ENCODE measurements at regions not wholly inside any gene's neighbourhood (a gene's known extent, or its start where the extent isn't known, plus 50 kb on each side); places are given as distances from the start of the nearest gene placed in this dataset.
"Not testable (repeated sequence)": the region's sequence is repeated elsewhere in the genome, so short reads cannot be mapped to it uniquely, and the experiment has no call there.

DNA sequence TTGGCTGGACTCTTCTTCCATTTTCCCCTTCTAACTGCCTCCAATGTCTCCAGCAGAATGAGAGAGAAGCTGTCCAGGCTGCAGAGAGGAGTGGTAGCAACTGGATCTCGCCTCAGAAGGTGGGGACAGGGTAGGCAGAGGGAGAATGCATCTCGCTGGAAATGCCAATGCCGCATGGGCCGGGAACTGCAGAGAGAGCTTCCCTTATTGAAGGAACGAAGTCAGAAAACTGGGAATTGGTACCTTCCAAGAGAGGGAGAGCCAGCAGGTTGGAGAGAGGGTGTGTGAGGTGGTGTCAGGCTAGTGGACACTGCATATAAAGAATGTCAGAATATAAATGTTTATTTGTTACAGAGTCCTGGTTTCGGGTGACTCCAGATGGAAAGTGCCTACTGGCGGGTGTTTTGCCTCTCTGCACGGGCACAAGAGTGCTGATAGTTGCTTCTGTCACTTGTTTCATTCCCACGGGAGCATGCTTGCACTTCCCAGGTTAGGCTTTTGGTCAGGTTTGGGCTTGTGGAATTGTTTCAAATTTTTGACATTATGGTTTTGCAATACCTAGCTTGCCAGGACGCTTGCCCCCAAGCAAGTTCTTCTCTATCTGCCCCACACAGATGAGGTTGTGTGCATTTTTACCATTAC, 156.8 kb upstream of the STS start:
- FAIRE-seq, result no peak
- no peak for DNase-seq (ENCODE audit: insufficient read length, low spot score)
- TF ChIP-seq SPI1 (IDR thresholded peaks at IDR 0.05; ENCODE audit: low read depth, low read length) (no peak), TAF1 (IDR thresholded peaks at IDR 0.05; ENCODE audit: low read depth, low read length) (no peak), PAX5 (IDR thresholded peaks at IDR 0.05; ENCODE audit: insufficient read depth, low read length, severe bottlenecking) (no peak), POLR2AphosphoS5 (IDR thresholded peaks at IDR 0.05; ENCODE audit: low read depth, low read length) (no peak), POLR2A (IDR thresholded peaks at IDR 0.05; ENCODE audit: low read depth, low read length) (no peak), POU2F2 (IDR thresholded peaks at IDR 0.05; ENCODE audit: low read depth, low read length) (no peak)

GRCh38 chrX:6989858-6990257, 157.7 kb upstream of the STS start:
- TF ChIP-seq TAF1 (IDR thresholded peaks at IDR 0.05; ENCODE audit: low read depth, low read length) (no peak), SPI1 (IDR thresholded peaks at IDR 0.05; ENCODE audit: low read depth, low read length) (no peak), POU2F2 (IDR thresholded peaks at IDR 0.05; ENCODE audit: low read depth, low read length) (no peak), POLR2A (IDR thresholded peaks at IDR 0.05; ENCODE audit: low read depth, low read length) (no peak)
- DNase-seq (ENCODE audit: insufficient read length, low spot score) (no peak), FAIRE-seq (no peak)

- not testable (repeated sequence) for FAIRE-seq; DNase-seq (ENCODE audit: insufficient read length, low spot score)
Observed at GRCh38 chrX:6988694-6989093, 158.8 kb upstream of the STS start.

DNA sequence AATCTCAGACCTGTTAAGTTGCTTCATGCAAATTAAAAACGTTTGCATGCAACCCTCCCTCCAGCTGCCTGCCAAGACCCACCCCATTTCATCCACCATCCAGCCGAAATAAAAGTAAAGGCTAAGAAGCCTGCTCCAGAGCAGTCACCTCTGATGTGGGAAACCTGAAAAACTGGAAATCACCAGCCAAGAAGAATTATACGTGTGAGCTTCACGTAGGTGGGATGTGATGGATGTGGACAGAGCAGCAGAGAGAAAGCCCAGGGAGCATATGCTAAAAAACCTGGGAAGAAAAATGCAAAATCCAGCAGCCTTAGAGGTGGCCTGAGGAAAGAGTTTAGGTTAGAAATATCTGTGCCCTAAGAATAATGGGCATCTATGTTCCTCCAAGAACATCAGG, 160.6 kb upstream of the STS start:
- FAIRE-seq, result no peak
- DNase-seq (ENCODE audit: insufficient read length, low spot score), result no peak
- TF ChIP-seq PAX5 (IDR thresholded peaks at IDR 0.05; ENCODE audit: insufficient read depth, low read length, severe bottlenecking) (no peak), SPI1 (IDR thresholded peaks at IDR 0.05; ENCODE audit: low read depth, low read length) (no peak), POU2F2 (IDR thresholded peaks at IDR 0.05; ENCODE audit: low read depth, low read length) (no peak), TAF1 (IDR thresholded peaks at IDR 0.05; ENCODE audit: low read depth, low read length) (no peak), POLR2AphosphoS5 (IDR thresholded peaks at IDR 0.05; ENCODE audit: low read depth, low read length) (no peak), POLR2A (IDR thresholded peaks at IDR 0.05; ENCODE audit: low read depth, low read length) (no peak)

DNA sequence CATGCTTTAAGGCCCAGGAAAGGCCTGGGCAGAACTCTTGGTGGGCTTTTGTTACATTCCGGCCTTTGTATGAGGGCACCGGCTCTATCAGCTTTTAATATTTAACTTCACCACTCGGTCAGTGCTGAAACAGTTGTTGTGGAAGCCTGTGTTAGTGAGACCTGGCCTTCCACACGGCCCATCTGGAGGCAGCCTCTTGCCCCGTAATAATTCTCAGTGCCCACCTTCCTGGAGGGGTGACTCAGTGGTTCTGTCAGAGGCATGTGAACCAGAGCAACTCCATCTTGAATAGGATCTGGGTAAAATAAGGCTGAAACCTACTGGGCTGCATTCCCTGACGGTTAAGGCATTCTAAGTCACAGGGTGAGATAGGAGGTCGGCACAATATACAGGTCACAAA, 162.0 kb upstream of the STS start:
- DNase-seq (ENCODE audit: insufficient read length, low spot score), result no peak
- TF ChIP-seq SPI1 (IDR thresholded peaks at IDR 0.05; ENCODE audit: low read depth, low read length), result no peak
- no peak for TF ChIP-seq PAX5 (IDR thresholded peaks at IDR 0.05; ENCODE audit: insufficient read depth, low read length, severe bottlenecking)
- no peak for TF ChIP-seq POLR2AphosphoS5 (IDR thresholded peaks at IDR 0.05; ENCODE audit: low read depth, low read length)
- no peak for TF ChIP-seq POLR2A (IDR thresholded peaks at IDR 0.05; ENCODE audit: low read depth, low read length)
- no peak for TF ChIP-seq TAF1 (IDR thresholded peaks at IDR 0.05; ENCODE audit: low read depth, low read length)
- TF ChIP-seq POU2F2 (IDR thresholded peaks at IDR 0.05; ENCODE audit: low read depth, low read length), result no peak
- no peak for FAIRE-seq

DNA sequence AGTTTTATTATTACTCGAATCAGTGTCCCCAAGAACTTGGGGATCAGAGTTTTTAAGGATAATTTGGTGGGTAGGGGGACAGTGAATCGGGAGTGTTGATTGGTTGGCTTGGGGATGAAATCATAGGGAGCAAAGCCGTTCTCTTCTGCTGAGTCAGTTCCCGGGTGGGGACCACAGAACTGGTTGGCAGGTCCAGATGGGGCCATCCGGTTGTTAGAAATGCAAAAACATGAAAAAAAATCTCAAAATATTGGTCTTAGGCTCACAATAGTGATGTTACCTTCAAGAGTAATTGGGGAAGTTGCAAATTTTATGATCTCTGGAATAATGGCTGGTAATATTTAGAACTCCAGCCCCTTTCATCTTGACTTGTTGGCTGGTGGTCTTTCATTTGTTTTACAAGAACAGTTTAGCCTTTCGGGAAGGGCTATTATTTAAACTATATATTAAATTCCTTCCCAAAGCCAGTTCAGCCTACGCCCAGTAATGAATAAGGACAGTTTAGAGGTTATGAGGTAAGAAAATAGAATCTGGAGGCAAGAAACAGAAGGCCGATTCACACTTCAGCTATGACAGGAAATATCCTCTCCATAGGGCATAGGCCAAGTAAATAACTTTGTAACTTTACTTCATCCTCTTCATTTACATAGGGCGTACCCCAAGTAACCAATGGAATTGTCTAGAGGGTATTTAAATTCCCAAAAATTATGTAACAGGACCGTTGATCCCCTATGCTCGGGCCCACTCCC, 164.1 kb upstream of the STS start:
- FAIRE-seq (no peak), DNase-seq (ENCODE audit: insufficient read length, low spot score) (no peak)
- TF ChIP-seq PAX5 (IDR thresholded peaks at IDR 0.05; ENCODE audit: insufficient read depth, low read length, severe bottlenecking), result no peak
- TF ChIP-seq POU2F2 (IDR thresholded peaks at IDR 0.05; ENCODE audit: low read depth, low read length), result no peak
- no peak for TF ChIP-seq POLR2AphosphoS5 (IDR thresholded peaks at IDR 0.05; ENCODE audit: low read depth, low read length)
- no peak for TF ChIP-seq POLR2A (IDR thresholded peaks at IDR 0.05; ENCODE audit: low read depth, low read length)
- TF ChIP-seq SPI1 (IDR thresholded peaks at IDR 0.05; ENCODE audit: low read depth, low read length), result no peak
- no peak for TF ChIP-seq TAF1 (IDR thresholded peaks at IDR 0.05; ENCODE audit: low read depth, low read length)

- TF ChIP-seq POLR2A (IDR thresholded peaks at IDR 0.05; ENCODE audit: low read depth, low read length), result no peak
- TF ChIP-seq POU2F2 (IDR thresholded peaks at IDR 0.05; ENCODE audit: low read depth, low read length), result no peak
- no peak for TF ChIP-seq PAX5 (IDR thresholded peaks at IDR 0.05; ENCODE audit: insufficient read depth, low read length, severe bottlenecking)
- TF ChIP-seq POLR2AphosphoS5 (IDR thresholded peaks at IDR 0.05; ENCODE audit: low read depth, low read length), result no peak
- no peak for TF ChIP-seq SPI1 (IDR thresholded peaks at IDR 0.05; ENCODE audit: low read depth, low read length)
- TF ChIP-seq TAF1 (IDR thresholded peaks at IDR 0.05; ENCODE audit: low read depth, low read length), result no peak
- DNase-seq (ENCODE audit: insufficient read length, low spot score), result no peak
- peak; percentile 50 for FAIRE-seq
Observed at GRCh38 chrX:6981718-6982406, 165.7 kb upstream of the STS start.

DNA sequence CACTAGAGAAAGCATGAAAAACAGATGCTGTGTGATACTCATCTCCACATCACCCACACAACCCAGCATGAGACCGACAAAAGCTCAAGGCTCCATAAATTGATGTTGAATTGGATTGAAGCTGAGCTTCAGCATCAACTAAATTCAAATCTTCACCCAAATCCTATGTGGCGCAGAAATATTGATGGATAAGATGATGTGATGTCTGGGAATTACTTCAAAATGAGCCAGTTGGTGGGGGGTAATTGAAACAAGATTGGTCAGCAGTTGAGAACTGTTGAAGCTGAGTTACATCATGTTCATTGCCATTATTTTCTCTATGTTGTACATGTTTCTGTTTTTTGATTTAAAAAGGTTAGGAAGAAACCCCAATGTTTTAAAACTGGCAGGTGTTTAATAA, 166.5 kb upstream of the STS start:
- TF ChIP-seq TAF1 (IDR thresholded peaks at IDR 0.05; ENCODE audit: low read depth, low read length) (no peak), PAX5 (IDR thresholded peaks at IDR 0.05; ENCODE audit: insufficient read depth, low read length, severe bottlenecking) (no peak), POLR2A (IDR thresholded peaks at IDR 0.05; ENCODE audit: low read depth, low read length) (no peak), POU2F2 (IDR thresholded peaks at IDR 0.05; ENCODE audit: low read depth, low read length) (no peak), POLR2AphosphoS5 (IDR thresholded peaks at IDR 0.05; ENCODE audit: low read depth, low read length) (no peak), SPI1 (IDR thresholded peaks at IDR 0.05; ENCODE audit: low read depth, low read length) (no peak)
- DNase-seq (ENCODE audit: insufficient read length, low spot score), result no peak
- peak; percentile 13 for FAIRE-seq

GRCh38 chrX:6968231-6968630, 179.3 kb upstream of the STS start:
- DNase-seq (ENCODE audit: insufficient read length, low spot score), result no peak
- no peak for FAIRE-seq
- no peak for TF ChIP-seq POU2F2 (IDR thresholded peaks at IDR 0.05; ENCODE audit: low read depth, low read length)
- TF ChIP-seq SPI1 (IDR thresholded peaks at IDR 0.05; ENCODE audit: low read depth, low read length), result no peak

DNA sequence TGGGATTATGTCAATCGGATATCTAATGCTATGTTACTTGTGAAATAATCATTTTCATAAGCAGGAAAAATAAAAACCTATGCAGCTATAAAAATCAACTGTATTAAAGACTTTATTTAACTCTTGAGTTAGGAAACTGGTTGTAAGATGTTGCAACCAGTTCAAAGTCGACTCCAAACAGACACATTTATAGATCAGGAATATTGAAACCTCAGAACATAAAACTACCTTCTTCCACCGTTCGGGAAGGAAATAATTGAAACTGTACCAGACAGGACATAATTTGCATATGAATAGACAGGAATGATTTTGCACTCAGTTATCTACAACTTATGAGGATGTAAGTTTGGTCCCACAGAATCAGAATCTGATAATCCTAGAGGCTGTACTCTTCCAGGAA, 181.8 kb upstream of the STS start:
- TF ChIP-seq POLR2A (IDR thresholded peaks at IDR 0.05; ENCODE audit: low read depth, low read length) (no peak), TAF1 (IDR thresholded peaks at IDR 0.05; ENCODE audit: low read depth, low read length) (no peak), POLR2AphosphoS5 (IDR thresholded peaks at IDR 0.05; ENCODE audit: low read depth, low read length) (no peak), SPI1 (IDR thresholded peaks at IDR 0.05; ENCODE audit: low read depth, low read length) (no peak), PAX5 (IDR thresholded peaks at IDR 0.05; ENCODE audit: insufficient read depth, low read length, severe bottlenecking) (no peak), POU2F2 (IDR thresholded peaks at IDR 0.05; ENCODE audit: low read depth, low read length) (no peak)
- DNase-seq (ENCODE audit: insufficient read length, low spot score) (no peak), FAIRE-seq (no peak)

Measured in GM12891 (cell line).